GM19043 (cell line): ENCODE measurements at regions not wholly inside any gene's neighbourhood (a gene's known extent, or its start where the extent isn't known, plus 50 kb on each side); places are given as distances from the start of the nearest gene placed in this dataset.
"Not testable (repeated sequence)": the region's sequence is repeated elsewhere in the genome, so short reads cannot be mapped to it uniquely, and the experiment has no call there.

ENCODE experiments used
- ATAC-seq: cut with Tn5 transposase; IDR thresholded peaks from one replicate; pipeline ENCODE4 v1.9.1; 2021; ENCODE audit warnings: low read depth; ENCODE audit not compliant: unreplicated experiment

GRCh38 chr1:29559056-29559455 is 322.7 kb downstream of the PTPRU start:
- ATAC-seq = no peak

- no peak for ATAC-seq
These were observed 321.6 kb downstream of the PTPRU start for GRCh38 chr1:29557701-29558600.

- ATAC-seq = no peak
These were observed 320.7 kb downstream of the PTPRU start for GRCh38 chr1:29557066-29557465.

- ATAC-seq = no peak
These were observed 320.3 kb downstream of the PTPRU start for GRCh38 chr1:29556657-29557056.

GRCh38 chr1:29555043-29555620 is 318.8 kb downstream of the PTPRU start:
- ATAC-seq = no peak

GRCh38 chr1:29554208-29554778 is 318.0 kb downstream of the PTPRU start:
- no peak for ATAC-seq

GRCh38 chr1:29551123-29551936 is 315.0 kb downstream of the PTPRU start:
- no peak for ATAC-seq

- no peak for ATAC-seq
These were observed 314.0 kb downstream of the PTPRU start for GRCh38 chr1:29550119-29550841.

- not testable (repeated sequence) for ATAC-seq
These were observed 313.4 kb downstream of the PTPRU start for GRCh38 chr1:29549728-29550118.

- no peak for ATAC-seq
These were observed 312.7 kb downstream of the PTPRU start for GRCh38 chr1:29549001-29549400.

GRCh38 chr1:29548091-29548490 is 311.8 kb downstream of the PTPRU start:
- no peak for ATAC-seq

GRCh38 chr1:29547300-29547699 is 311.0 kb downstream of the PTPRU start:
- no peak for ATAC-seq

- no peak for ATAC-seq
These were observed 310.2 kb downstream of the PTPRU start for GRCh38 chr1:29546496-29546895.

- no peak for ATAC-seq
These were observed 308.1 kb downstream of the PTPRU start for GRCh38 chr1:29544406-29544805.

GRCh38 chr1:29543586-29543985 is 307.3 kb downstream of the PTPRU start:
- no peak for ATAC-seq

GRCh38 chr1:29542548-29542947 is 306.2 kb downstream of the PTPRU start:
- no peak for ATAC-seq

- ATAC-seq = no peak
These were observed 305.3 kb downstream of the PTPRU start for GRCh38 chr1:29541631-29542030.

- no peak for ATAC-seq
These were observed 304.6 kb downstream of the PTPRU start for GRCh38 chr1:29540801-29541357.

GRCh38 chr1:29539971-29540370 is 303.6 kb downstream of the PTPRU start:
- no peak for ATAC-seq

GRCh38 chr1:29538586-29538985 is 302.3 kb downstream of the PTPRU start:
- ATAC-seq = no peak
